Stomach (tissue), 8 donors: ENCODE measurements at regions not wholly inside any gene's neighbourhood (a gene's known extent, or its start where the extent isn't known, plus 50 kb on each side); places are given as distances from the start of the nearest gene placed in this dataset.

Source experiments
- DNase-seq, 2 donors: peaks; one replicate each; pipeline versions ENCODE4 v3.0.0 to v3.0.0-alpha.2; 2013 to 2019
- H3K27ac ChIP-seq, 5 donors: fragments of 200-600 bp in 4 of 5; sonication (generic) in 4 of 5; one replicate each; pipeline ENCODE4 v1.5.1; 2013 to 2019; ENCODE audit warnings: mild to moderate bottlenecking in 1 of 5, moderate library complexity in 1 of 5
- H3K27me3 ChIP-seq, 3 donors: fragments of 200-600 bp; sonication (generic); one replicate each; pipeline ENCODE4 v1.5.1; 2017 to 2019; ENCODE audit warnings: mixed run types in 1 of 3
- H3K36me3 ChIP-seq, 4 donors: fragments of 200-600 bp; sonication (generic); 1 replicate in 3 of 4; 2 replicates in 1 of 4; pipeline ENCODE4 v1.5.1; 2016 to 2019
- H3K4me1 ChIP-seq, 4 donors: fragments of 200-600 bp; sonication (generic); one replicate each; pipeline ENCODE4 v1.5.1; 2016 to 2019
- H3K4me3 ChIP-seq, 4 donors: fragments of 200-600 bp; sonication (generic) in 3 of 4; one replicate each; pipeline ENCODE4 v1.5.1; 2016 to 2019; ENCODE audit warnings: mild to moderate bottlenecking in 1 of 4
- H3K9me3 ChIP-seq, 4 donors: fragments of 200-600 bp; sonication (generic); one replicate each; pipeline ENCODE4 v1.5.1; 2016 to 2019
- CTCF ChIP-seq, 7 experiments: fragments of 450-650 bp in 4 of 7; fragments of 200-600 bp in 3 of 7; sonication (generic) in 3 of 7; IDR thresholded peaks; one replicate each; pipeline ENCODE4 v1.5.1; 2016 to 2019; ENCODE audit warnings: antibody characterized with exemption in 7 of 7, control low read depth in 2 of 7, mild to moderate bottlenecking in 1 of 7
- EP300 ChIP-seq: sonication (generic); formaldehyde crosslinking; IDR thresholded peaks from one replicate; pipeline ENCODE4 v1.6.1; 2017; ENCODE audit warnings: antibody characterized with exemption
- POLR2A ChIP-seq, 4 donors: fragments of 450-650 bp; IDR thresholded peaks; one replicate each; pipeline ENCODE4 v1.6.1; 2016; ENCODE audit warnings: antibody characterized with exemption in 4 of 4, control low read depth in 2 of 4, mild to moderate bottlenecking in 1 of 4, moderate library complexity in 1 of 4
- POLR2AphosphoS5 ChIP-seq, 3 donors: sonication (generic); formaldehyde crosslinking; IDR thresholded peaks; one replicate each; pipeline ENCODE4 v1.6.1; 2016; ENCODE audit warnings: antibody characterized with exemption in 3 of 3
- WGBS, 5 donors: extraction: QIAGEN DNeasy Blood & Tissue Kit in 3 of 5; methylation state at CpG; one replicate each; pipeline versions ENCODE4 v1.1.5 to v1.1.7; 2013 to 2018; 5-methylcytosine and 5-hydroxymethylcytosine counted together
- intact Hi-C: fragments of 100-400 bp; cut with DNase I; formaldehyde crosslinking; loops from one replicate; pipeline ENCODE4 v1.15.1; 2023; ENCODE audit warnings: low total_unique reads
- donor health status: healthy with polysubstance abuse.
- donor health status: Bipolar disorder and iron deficiency.
- donor health status: healthy.

- no peak overlapping the region for H3K4me3 ChIP-seq
- WGBS, 5 donors = 38 to 55% (median 47%) methylated on average over 7 of the region's 7 CpGs
- TF ChIP-seq POLR2AphosphoS5 (IDR thresholded peaks at IDR 0.05) (no peak), POLR2A (IDR thresholded peaks at IDR 0.05) (no peak), CTCF (IDR thresholded peaks at IDR 0.05) (no peak), EP300 (no peak)
- peaks cover 0 to 15% (median 7%) of the 10 kb centered on the region in 4 donors for H3K9me3 ChIP-seq
- H3K4me1 ChIP-seq = no peaks in the 10 kb centered on the region
- no peaks in the 10 kb centered on the region for H3K36me3 ChIP-seq
- H3K27ac ChIP-seq = no peak overlapping the region
- H3K27me3 ChIP-seq = no peaks in the 10 kb centered on the region
- intact Hi-C loops = no loop called here
- DNase-seq = no peak
Measured at GRCh38 chr10:10156917-10157600, 860.6 kb upstream of the CELF2 start.

DNA sequence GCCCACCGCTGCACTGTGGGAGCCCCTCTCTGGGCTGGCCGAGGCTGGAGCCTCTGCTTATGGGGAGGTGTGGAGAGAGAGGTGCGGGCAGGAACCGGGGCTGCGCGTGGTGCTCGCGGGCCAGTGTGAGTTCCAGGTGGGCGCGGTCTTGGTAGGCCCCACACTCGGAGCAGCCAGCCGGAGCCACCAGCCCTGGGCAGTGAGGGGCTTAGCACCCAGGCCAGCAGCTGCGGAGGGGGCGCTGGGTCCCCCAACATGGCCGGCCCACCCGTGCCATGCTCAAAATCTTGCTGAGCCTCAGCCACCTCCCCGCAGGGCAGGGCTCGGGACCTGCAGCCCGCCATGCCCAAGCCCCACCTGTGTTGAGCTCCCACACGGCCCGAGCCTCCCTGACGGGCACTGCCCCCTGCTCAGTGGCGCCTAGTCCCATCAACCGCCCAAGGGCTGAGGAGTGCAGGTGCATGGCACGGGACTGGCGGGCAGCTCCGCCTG, 856.8 kb upstream of the CELF2 start:
- WGBS, 5 donors = 90 to 97% (median 93%) methylated on average over 7 to 27 of the region's 27 CpGs
- intact Hi-C loops = no loop called here
- Histone ChIP-seq H3K27me3 (no peaks in the 10 kb centered on the region), H3K4me3 (no peak overlapping the region), H3K36me3 (no peaks in the 10 kb centered on the region), H3K4me1 (no peaks in the 10 kb centered on the region), H3K27ac (no peak overlapping the region), H3K9me3 (peaks cover 0 to 15% (median 7%) of the 10 kb centered on the region in 4 donors)
- TF ChIP-seq EP300 (no peak), POLR2A (IDR thresholded peaks at IDR 0.05) (no peak), CTCF (IDR thresholded peaks at IDR 0.05) (no peak), POLR2AphosphoS5 (IDR thresholded peaks at IDR 0.05) (no peak)
- no peak for DNase-seq

- 68 to 78% (median 74%) methylated on average over 3 of the region's 3 CpGs for WGBS, 5 donors
- H3K27ac ChIP-seq = no peak overlapping the region
- H3K4me3 ChIP-seq = no peak overlapping the region
- H3K27me3 ChIP-seq = no peaks in the 10 kb centered on the region
- peaks cover 0 to 15% (median 7%) of the 10 kb centered on the region in 4 donors for H3K9me3 ChIP-seq
- no peak for DNase-seq
- H3K4me1 ChIP-seq = no peaks in the 10 kb centered on the region
- intact Hi-C loops = no loop called here
- H3K36me3 ChIP-seq = no peaks in the 10 kb centered on the region
- TF ChIP-seq POLR2A (IDR thresholded peaks at IDR 0.05) (no peak), CTCF (IDR thresholded peaks at IDR 0.05) (no peak), EP300 (no peak), POLR2AphosphoS5 (IDR thresholded peaks at IDR 0.05) (no peak)
Measured at GRCh38 chr10:10164848-10165247, 852.8 kb upstream of the CELF2 start.

DNA sequence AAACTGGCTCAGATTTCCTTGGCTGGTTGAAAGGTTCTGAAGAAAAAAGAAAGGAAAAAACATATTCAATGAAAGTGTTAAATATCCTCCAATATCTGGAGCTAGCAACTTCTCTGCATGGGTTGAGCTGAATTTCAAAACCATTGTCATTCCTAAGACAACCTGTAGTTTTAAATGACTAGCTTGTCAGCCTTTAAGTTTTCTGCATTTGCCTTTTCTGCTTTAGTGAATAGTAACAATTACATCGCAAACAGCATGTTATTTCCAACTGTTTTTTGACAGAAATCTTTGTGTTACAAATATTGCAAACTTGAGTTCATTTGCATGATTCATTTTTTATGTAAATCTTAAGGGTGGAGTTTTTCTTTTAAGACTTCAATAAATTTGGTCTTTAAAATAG, 852.3 kb upstream of the CELF2 start:
- intact Hi-C loops = no loop called here
- no peak overlapping the region for H3K4me3 ChIP-seq
- no peaks in the 10 kb centered on the region for H3K4me1 ChIP-seq
- TF ChIP-seq CTCF (IDR thresholded peaks at IDR 0.05) (no peak), POLR2AphosphoS5 (IDR thresholded peaks at IDR 0.05) (no peak), EP300 (no peak), POLR2A (IDR thresholded peaks at IDR 0.05) (no peak)
- WGBS, 5 donors = 50 to 68% (median 56%) methylated on average over 1 of the region's 1 CpG
- H3K27ac ChIP-seq = no peak overlapping the region
- H3K27me3 ChIP-seq = no peaks in the 10 kb centered on the region
- peaks cover 0 to 9% (median 7%) of the 10 kb centered on the region in 4 donors for H3K9me3 ChIP-seq
- no peaks in the 10 kb centered on the region for H3K36me3 ChIP-seq
- no peak for DNase-seq
